GM23338 (cell line): ENCODE measurements at regions not wholly inside any gene's neighbourhood (a gene's known extent, or its start where the extent isn't known, plus 50 kb on each side); places are given as distances from the start of the nearest gene placed in this dataset.

Experiments used
- ATAC-seq: fragments of 200-7000 bp; cut with Tn5 transposase; 3 replicates; pipeline ENCODE4 v1.9.1; 2020
- DNase-seq: peaks from one replicate; pipeline ENCODE4 v3.0.0-alpha.2; 2015; ENCODE audit warnings: low spot score
- H2AFZ ChIP-seq: fragments of 200-600 bp; sonication (generic); 2 replicates; pipeline ENCODE4 v1.8.0; 2016; ENCODE audit warnings: antibody characterized with exemption, mild to moderate bottlenecking, moderate library complexity
- H3F3A ChIP-seq: fragments of 200-600 bp; sonication (generic); replicated peaks from 2 replicates; pipeline ENCODE4 v1.8.0; 2017; ENCODE audit warnings: antibody characterized with exemption, mixed run types, low read depth
- H3K27ac ChIP-seq: fragments of 200-600 bp; sonication (generic); 2 replicates; pipeline ENCODE4 v1.6.1; 2016; ENCODE audit warnings: low read depth
- H3K27me3 ChIP-seq: fragments of 200-600 bp; sonication (generic); 2 replicates; pipeline ENCODE4 v1.8.0; 2016; ENCODE audit warnings: mild to moderate bottlenecking, mixed run types, moderate library complexity; ENCODE audit not compliant: insufficient read depth
- H3K36me3 ChIP-seq: fragments of 200-600 bp; sonication (generic); 2 replicates; pipeline ENCODE4 v1.8.0; 2016; ENCODE audit warnings: mild to moderate bottlenecking; ENCODE audit not compliant: insufficient read depth
- H3K4me1 ChIP-seq: fragments of 200-600 bp; sonication (generic); 2 replicates; pipeline ENCODE4 v1.8.0; 2016; ENCODE audit warnings: mild to moderate bottlenecking, moderate library complexity; ENCODE audit not compliant: insufficient read depth
- H3K4me2 ChIP-seq: fragments of 200-600 bp; sonication (generic); 2 replicates; pipeline ENCODE4 v1.7.1; 2017; ENCODE audit warnings: mixed run types
- H3K4me3 ChIP-seq: fragments of 200-600 bp; sonication (generic); 2 replicates; pipeline ENCODE4 v1.6.1; 2016; ENCODE audit warnings: mixed run types
- H3K79me2 ChIP-seq: fragments of 200-600 bp; sonication (generic); replicated peaks from 2 replicates; pipeline ENCODE4 v1.8.0; 2017; ENCODE audit warnings: mild to moderate bottlenecking; ENCODE audit not compliant: insufficient read depth
- H3K9me2 ChIP-seq: fragments of 200-600 bp; sonication (generic); 2 replicates; pipeline ENCODE4 v1.8.0; 2017; ENCODE audit not compliant: insufficient read depth
- H4K20me1 ChIP-seq: fragments of 200-600 bp; sonication (generic); replicated peaks from 2 replicates; pipeline ENCODE4 v1.8.0; 2017; ENCODE audit warnings: mild to moderate bottlenecking; ENCODE audit not compliant: insufficient read depth
- H3K27ac Mint-ChIP-seq: 2 replicates; pipeline ENCODE4 v1.8.0; 2020; ENCODE audit warnings: inconsistent platforms, mild to moderate bottlenecking, moderate library complexity, mixed read lengths
- H3K27me3 Mint-ChIP-seq: 3 replicates; pipeline ENCODE4 v1.8.0; 2022; ENCODE audit warnings: low read depth, mild to moderate bottlenecking, moderate library complexity, mixed read lengths, inconsistent platforms; ENCODE audit not compliant: insufficient read depth, poor library complexity
- H3K36me3 Mint-ChIP-seq: 3 replicates; pipeline ENCODE4 v1.8.0; 2021; ENCODE audit warnings: low read depth, mild to moderate bottlenecking, inconsistent platforms, moderate library complexity, mixed read lengths
- H3K4me1 Mint-ChIP-seq: 3 replicates; pipeline ENCODE4 v1.8.0; 2020; ENCODE audit warnings: mild to moderate bottlenecking, inconsistent platforms, mixed read lengths
- H3K4me3 Mint-ChIP-seq: 3 replicates; pipeline ENCODE4 v1.8.0; 2021; ENCODE audit warnings: moderate library complexity, mild to moderate bottlenecking, inconsistent platforms, mixed read lengths
- H3K9me3 Mint-ChIP-seq: 3 replicates; pipeline ENCODE4 v1.8.0; 2020; ENCODE audit warnings: moderate library complexity, mild to moderate bottlenecking, inconsistent platforms, mixed read lengths
- CREB1 ChIP-seq: fragments of 250-450 bp; sonication (Bioruptor Pico); IDR thresholded peaks from 2 replicates; pipeline ENCODE4 v1.5.0; 2020; ENCODE audit warnings: low read depth, mild to moderate bottlenecking, moderate library complexity
- CTCF ChIP-seq, 2 experiments: fragments of 200-600 bp in 1 of 2; sonication (generic) in 1 of 2; conservative IDR thresholded peaks; 2 replicates each; pipeline versions ENCODE4 v1.5.1 to v1.6.1; 2016 to 2017; ENCODE audit warnings: antibody characterized with exemption in 2 of 2, low read depth in 2 of 2, mild to moderate bottlenecking in 2 of 2, moderate library complexity in 1 of 2
- EZH2 ChIP-seq: fragments of 200-600 bp; sonication (generic); IDR thresholded peaks from one replicate; pipeline ENCODE4 v1.8.0; 2017; ENCODE audit warnings: antibody characterized with exemption, mild to moderate bottlenecking, low read depth; ENCODE audit not compliant: unreplicated experiment
- EZH2phosphoT487 ChIP-seq: fragments of 200-600 bp; sonication (generic); IDR thresholded peaks from one replicate; pipeline ENCODE4 v1.8.1; 2018; ENCODE audit warnings: antibody characterized with exemption; ENCODE audit not compliant: unreplicated experiment
- JUNB ChIP-seq: IDR thresholded peaks from one replicate; pipeline ENCODE4 v1.6.1; 2016; ENCODE audit warnings: antibody characterized with exemption; ENCODE audit not compliant: unreplicated experiment
- NANOG ChIP-seq: IDR thresholded peaks from 2 replicates; pipeline ENCODE4 v1.6.1; 2016; ENCODE audit warnings: antibody characterized with exemption, borderline replicate concordance
- POLR2AphosphoS5 ChIP-seq: IDR thresholded peaks from 2 replicates; pipeline ENCODE4 v1.6.1; 2016; ENCODE audit warnings: antibody characterized with exemption, low read depth
- STAT1 ChIP-seq: IDR thresholded peaks from one replicate; pipeline ENCODE4 v1.6.1; 2016; ENCODE audit warnings: antibody characterized with exemption; ENCODE audit not compliant: unreplicated experiment
- ZNF114 ChIP-seq: fragments of 250-450 bp; sonication (Bioruptor Pico); IDR thresholded peaks from 2 replicates; pipeline ENCODE4 v1.5.0; 2020; ENCODE audit warnings: mild to moderate bottlenecking, moderate library complexity
- ZNF331 ChIP-seq: fragments of 250-450 bp; sonication (Bioruptor Pico); IDR thresholded peaks from 2 replicates; pipeline ENCODE4 v1.5.0; 2020; ENCODE audit warnings: low read depth, mild to moderate bottlenecking, moderate library complexity
- TF ChIP-seq, protein P1 (sequence below): fragments of 250-450 bp; sonication (Bioruptor Pico); IDR thresholded peaks from 2 replicates; pipeline ENCODE4 v1.5.0; 2020; ENCODE audit warnings: mild to moderate bottlenecking, moderate library complexity
- TF ChIP-seq, protein P2 (sequence below): IDR thresholded peaks from one replicate; pipeline ENCODE4 v1.6.1; 2018; ENCODE audit warnings: antibody characterized with exemption; ENCODE audit not compliant: unreplicated experiment
- TF ChIP-seq, protein P3 (sequence below): IDR thresholded peaks from 2 replicates; pipeline ENCODE4 v1.6.1; 2016; ENCODE audit warnings: antibody characterized with exemption

- H3K4me3 Mint-ChIP-seq: no peak overlapping the region
- no peak for ATAC-seq
Measured at GRCh38 chr2:2399396-2399795, 68.3 kb upstream of the MYT1L start.

More at GRCh38 chr2:2399396-2399795, 68.3 kb upstream of the MYT1L start:
- H3K9me2 ChIP-seq: peaks cover 6% of the 10 kb centered on the region
- TF ChIP-seq, protein P1, sequence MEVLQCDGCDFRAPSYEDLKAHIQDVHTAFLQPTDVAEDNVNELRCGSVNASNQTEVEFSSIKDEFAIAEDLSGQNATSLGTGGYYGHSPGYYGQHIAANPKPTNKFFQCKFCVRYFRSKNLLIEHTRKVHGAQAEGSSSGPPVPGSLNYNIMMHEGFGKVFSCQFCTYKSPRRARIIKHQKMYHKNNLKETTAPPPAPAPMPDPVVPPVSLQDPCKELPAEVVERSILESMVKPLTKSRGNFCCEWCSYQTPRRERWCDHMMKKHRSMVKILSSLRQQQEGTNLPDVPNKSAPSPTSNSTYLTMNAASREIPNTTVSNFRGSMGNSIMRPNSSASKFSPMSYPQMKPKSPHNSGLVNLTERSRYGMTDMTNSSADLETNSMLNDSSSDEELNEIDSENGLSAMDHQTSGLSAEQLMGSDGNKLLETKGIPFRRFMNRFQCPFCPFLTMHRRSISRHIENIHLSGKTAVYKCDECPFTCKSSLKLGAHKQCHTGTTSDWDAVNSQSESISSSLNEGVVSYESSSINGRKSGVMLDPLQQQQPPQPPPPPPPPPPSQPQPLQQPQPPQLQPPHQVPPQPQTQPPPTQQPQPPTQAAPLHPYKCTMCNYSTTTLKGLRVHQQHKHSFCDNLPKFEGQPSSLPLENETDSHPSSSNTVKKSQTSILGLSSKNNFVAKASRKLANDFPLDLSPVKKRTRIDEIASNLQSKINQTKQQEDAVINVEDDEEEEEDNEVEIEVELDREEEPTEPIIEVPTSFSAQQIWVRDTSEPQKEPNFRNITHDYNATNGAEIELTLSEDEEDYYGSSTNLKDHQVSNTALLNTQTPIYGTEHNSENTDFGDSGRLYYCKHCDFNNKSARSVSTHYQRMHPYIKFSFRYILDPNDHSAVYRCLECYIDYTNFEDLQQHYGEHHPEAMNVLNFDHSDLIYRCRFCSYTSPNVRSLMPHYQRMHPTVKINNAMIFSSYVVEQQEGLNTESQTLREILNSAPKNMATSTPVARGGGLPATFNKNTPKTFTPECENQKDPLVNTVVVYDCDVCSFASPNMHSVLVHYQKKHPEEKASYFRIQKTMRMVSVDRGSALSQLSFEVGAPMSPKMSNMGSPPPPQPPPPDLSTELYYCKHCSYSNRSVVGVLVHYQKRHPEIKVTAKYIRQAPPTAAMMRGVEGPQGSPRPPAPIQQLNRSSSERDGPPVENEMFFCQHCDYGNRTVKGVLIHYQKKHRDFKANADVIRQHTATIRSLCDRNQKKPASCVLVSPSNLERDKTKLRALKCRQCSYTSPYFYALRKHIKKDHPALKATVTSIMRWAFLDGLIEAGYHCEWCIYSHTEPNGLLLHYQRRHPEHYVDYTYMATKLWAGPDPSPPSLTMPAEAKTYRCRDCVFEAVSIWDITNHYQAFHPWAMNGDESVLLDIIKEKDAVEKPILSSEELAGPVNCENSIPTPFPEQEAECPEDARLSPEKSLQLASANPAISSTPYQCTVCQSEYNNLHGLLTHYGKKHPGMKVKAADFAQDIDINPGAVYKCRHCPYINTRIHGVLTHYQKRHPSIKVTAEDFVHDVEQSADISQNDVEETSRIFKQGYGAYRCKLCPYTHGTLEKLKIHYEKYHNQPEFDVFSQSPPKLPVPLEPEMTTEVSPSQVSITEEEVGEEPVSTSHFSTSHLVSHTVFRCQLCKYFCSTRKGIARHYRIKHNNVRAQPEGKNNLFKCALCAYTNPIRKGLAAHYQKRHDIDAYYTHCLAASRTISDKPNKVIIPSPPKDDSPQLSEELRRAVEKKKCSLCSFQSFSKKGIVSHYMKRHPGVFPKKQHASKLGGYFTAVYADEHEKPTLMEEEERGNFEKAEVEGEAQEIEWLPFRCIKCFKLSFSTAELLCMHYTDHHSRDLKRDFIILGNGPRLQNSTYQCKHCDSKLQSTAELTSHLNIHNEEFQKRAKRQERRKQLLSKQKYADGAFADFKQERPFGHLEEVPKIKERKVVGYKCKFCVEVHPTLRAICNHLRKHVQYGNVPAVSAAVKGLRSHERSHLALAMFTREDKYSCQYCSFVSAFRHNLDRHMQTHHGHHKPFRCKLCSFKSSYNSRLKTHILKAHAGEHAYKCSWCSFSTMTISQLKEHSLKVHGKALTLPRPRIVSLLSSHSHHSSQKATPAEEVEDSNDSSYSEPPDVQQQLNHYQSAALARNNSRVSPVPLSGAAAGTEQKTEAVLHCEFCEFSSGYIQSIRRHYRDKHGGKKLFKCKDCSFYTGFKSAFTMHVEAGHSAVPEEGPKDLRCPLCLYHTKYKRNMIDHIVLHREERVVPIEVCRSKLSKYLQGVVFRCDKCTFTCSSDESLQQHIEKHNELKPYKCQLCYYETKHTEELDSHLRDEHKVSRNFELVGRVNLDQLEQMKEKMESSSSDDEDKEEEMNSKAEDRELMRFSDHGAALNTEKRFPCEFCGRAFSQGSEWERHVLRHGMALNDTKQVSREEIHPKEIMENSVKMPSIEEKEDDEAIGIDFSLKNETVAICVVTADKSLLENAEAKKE (CRISPR knock-in tag): no peak
- TF ChIP-seq ZNF331 (CRISPR knock-in tag) (no peak), CTCF (conservative IDR thresholded peaks at IDR 0.05; ENCODE audit: low read depth in 2 of 2) (no peak), NANOG (no peak), CREB1 (no peak), EZH2phosphoT487 (no peak), ZNF114 (CRISPR knock-in tag) (no peak), STAT1 (no peak), JUNB (no peak), POLR2AphosphoS5 (no peak), EZH2 (no peak)
- TF ChIP-seq, protein P2, sequence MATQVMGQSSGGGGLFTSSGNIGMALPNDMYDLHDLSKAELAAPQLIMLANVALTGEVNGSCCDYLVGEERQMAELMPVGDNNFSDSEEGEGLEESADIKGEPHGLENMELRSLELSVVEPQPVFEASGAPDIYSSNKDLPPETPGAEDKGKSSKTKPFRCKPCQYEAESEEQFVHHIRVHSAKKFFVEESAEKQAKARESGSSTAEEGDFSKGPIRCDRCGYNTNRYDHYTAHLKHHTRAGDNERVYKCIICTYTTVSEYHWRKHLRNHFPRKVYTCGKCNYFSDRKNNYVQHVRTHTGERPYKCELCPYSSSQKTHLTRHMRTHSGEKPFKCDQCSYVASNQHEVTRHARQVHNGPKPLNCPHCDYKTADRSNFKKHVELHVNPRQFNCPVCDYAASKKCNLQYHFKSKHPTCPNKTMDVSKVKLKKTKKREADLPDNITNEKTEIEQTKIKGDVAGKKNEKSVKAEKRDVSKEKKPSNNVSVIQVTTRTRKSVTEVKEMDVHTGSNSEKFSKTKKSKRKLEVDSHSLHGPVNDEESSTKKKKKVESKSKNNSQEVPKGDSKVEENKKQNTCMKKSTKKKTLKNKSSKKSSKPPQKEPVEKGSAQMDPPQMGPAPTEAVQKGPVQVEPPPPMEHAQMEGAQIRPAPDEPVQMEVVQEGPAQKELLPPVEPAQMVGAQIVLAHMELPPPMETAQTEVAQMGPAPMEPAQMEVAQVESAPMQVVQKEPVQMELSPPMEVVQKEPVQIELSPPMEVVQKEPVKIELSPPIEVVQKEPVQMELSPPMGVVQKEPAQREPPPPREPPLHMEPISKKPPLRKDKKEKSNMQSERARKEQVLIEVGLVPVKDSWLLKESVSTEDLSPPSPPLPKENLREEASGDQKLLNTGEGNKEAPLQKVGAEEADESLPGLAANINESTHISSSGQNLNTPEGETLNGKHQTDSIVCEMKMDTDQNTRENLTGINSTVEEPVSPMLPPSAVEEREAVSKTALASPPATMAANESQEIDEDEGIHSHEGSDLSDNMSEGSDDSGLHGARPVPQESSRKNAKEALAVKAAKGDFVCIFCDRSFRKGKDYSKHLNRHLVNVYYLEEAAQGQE: no peak
- TF ChIP-seq, protein P3, sequence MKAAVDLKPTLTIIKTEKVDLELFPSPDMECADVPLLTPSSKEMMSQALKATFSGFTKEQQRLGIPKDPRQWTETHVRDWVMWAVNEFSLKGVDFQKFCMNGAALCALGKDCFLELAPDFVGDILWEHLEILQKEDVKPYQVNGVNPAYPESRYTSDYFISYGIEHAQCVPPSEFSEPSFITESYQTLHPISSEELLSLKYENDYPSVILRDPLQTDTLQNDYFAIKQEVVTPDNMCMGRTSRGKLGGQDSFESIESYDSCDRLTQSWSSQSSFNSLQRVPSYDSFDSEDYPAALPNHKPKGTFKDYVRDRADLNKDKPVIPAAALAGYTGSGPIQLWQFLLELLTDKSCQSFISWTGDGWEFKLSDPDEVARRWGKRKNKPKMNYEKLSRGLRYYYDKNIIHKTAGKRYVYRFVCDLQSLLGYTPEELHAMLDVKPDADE: no peak
- H3K27ac Mint-ChIP-seq: no peak overlapping the region
- no peaks in the 10 kb centered on the region for H3K36me3 Mint-ChIP-seq
- H2AFZ ChIP-seq: no peak overlapping the region
- no peaks in the 10 kb centered on the region for H3K27me3 ChIP-seq
- H3K36me3 ChIP-seq: no peaks in the 10 kb centered on the region
- no peaks in the 10 kb centered on the region for H4K20me1 ChIP-seq
- no peak overlapping the region for H3K27ac ChIP-seq
- H3K4me1 ChIP-seq: no peaks in the 10 kb centered on the region
- peaks cover 3% of the 10 kb centered on the region; the same call in 2 of the 3 replicates for H3K9me3 Mint-ChIP-seq
- no peaks in the 10 kb centered on the region for H3F3A ChIP-seq
- H3K4me1 Mint-ChIP-seq: peaks cover 4% of the 10 kb centered on the region; the same call in 2 of the 3 replicates
- no peak overlapping the region for H3K4me3 ChIP-seq
- no peak for DNase-seq
- H3K27me3 Mint-ChIP-seq: peaks cover 3% of the 10 kb centered on the region
- no peaks in the 10 kb centered on the region for H3K79me2 ChIP-seq
- no peak overlapping the region for H3K4me2 ChIP-seq
